Testis (tissue), 2 donors: ENCODE measurements at regions not wholly inside any gene's neighbourhood (a gene's known extent, or its start where the extent isn't known, plus 50 kb on each side); places are given as distances from the start of the nearest gene placed in this dataset.

Experiments
- CTCF ChIP-seq, 3 experiments: fragments of 450-650 bp in 2 of 3; fragments of 200-600 bp in 1 of 3; sonication (generic) in 1 of 3; IDR thresholded peaks; one replicate each; pipeline ENCODE4 v1.5.1; 2016 to 2019; ENCODE audit warnings: antibody characterized with exemption in 3 of 3, mild to moderate bottlenecking in 2 of 3, moderate library complexity in 1 of 3
- POLR2A ChIP-seq: fragments of 450-650 bp; IDR thresholded peaks from one replicate; pipeline ENCODE4 v1.6.1; 2017; ENCODE audit warnings: antibody characterized with exemption, mild to moderate bottlenecking, moderate library complexity

GRCh38 chr18:69326094-69326493, 74.6 kb upstream of the DOK6 start:
- TF ChIP-seq CTCF (IDR thresholded peaks at IDR 0.05), result no peak
- TF ChIP-seq POLR2A, result no peak
